HG03558 (cell line): ENCODE measurements at regions not wholly inside any gene's neighbourhood (a gene's known extent, or its start where the extent isn't known, plus 50 kb on each side); places are given as distances from the start of the nearest gene placed in this dataset.

Source experiments
- ATAC-seq: cut with Tn5 transposase; IDR thresholded peaks from one replicate; pipeline ENCODE4 v1.9.1; 2021; ENCODE audit warnings: moderate number of reproducible peaks; ENCODE audit not compliant: unreplicated experiment; ENCODE audit errors: extremely low read depth

GRCh38 chr2:228669690-228670089, 488.2 kb upstream of the SPHKAP start:
- no peak for ATAC-seq

- no peak for ATAC-seq
Observed at GRCh38 chr2:228665232-228665631, 483.7 kb upstream of the SPHKAP start.

- no peak for ATAC-seq
Observed at GRCh38 chr2:228658998-228659397, 477.5 kb upstream of the SPHKAP start.

GRCh38 chr2:228657807-228658402, 476.4 kb upstream of the SPHKAP start:
- no peak for ATAC-seq

GRCh38 chr2:228655331-228655730, 473.8 kb upstream of the SPHKAP start:
- no peak for ATAC-seq

GRCh38 chr2:228654707-228655106, 473.2 kb upstream of the SPHKAP start:
- no peak for ATAC-seq

- ATAC-seq = no peak
Observed at GRCh38 chr2:228653884-228654283, 472.4 kb upstream of the SPHKAP start.

- ATAC-seq = no peak
Observed at GRCh38 chr2:228652366-228652765, 470.9 kb upstream of the SPHKAP start.

- ATAC-seq = no peak
Observed at GRCh38 chr2:228649876-228650275, 468.4 kb upstream of the SPHKAP start.

GRCh38 chr2:228649447-228649846, 468.0 kb upstream of the SPHKAP start:
- ATAC-seq = no peak

- no peak for ATAC-seq
Observed at GRCh38 chr2:228648541-228648940, 467.1 kb upstream of the SPHKAP start.

- no peak for ATAC-seq
Observed at GRCh38 chr2:228646061-228646460, 464.6 kb upstream of the SPHKAP start.

- no peak for ATAC-seq
Observed at GRCh38 chr2:228644199-228644598, 462.7 kb upstream of the SPHKAP start.

- ATAC-seq = no peak
Observed at GRCh38 chr2:228642861-228643260, 461.4 kb upstream of the SPHKAP start.

- no peak for ATAC-seq
Observed at GRCh38 chr2:228630786-228631185, 449.3 kb upstream of the SPHKAP start.

GRCh38 chr2:228629251-228629650, 447.8 kb upstream of the SPHKAP start:
- no peak for ATAC-seq

GRCh38 chr2:228628682-228629081, 447.2 kb upstream of the SPHKAP start:
- no peak for ATAC-seq

- ATAC-seq = no peak
Observed at GRCh38 chr2:228627510-228627909, 446.0 kb upstream of the SPHKAP start.

GRCh38 chr2:228625481-228625880, 444.0 kb upstream of the SPHKAP start:
- no peak for ATAC-seq

- ATAC-seq = no peak
Observed at GRCh38 chr2:228624733-228625132, 443.2 kb upstream of the SPHKAP start.

GRCh38 chr2:228615496-228615895, 434.0 kb upstream of the SPHKAP start:
- no peak for ATAC-seq

- ATAC-seq = no peak
Observed at GRCh38 chr2:228614741-228615140, 433.3 kb upstream of the SPHKAP start.
